SK-N-SH (cell line): ENCODE measurements at regions not wholly inside any gene's neighbourhood (a gene's known extent, or its start where the extent isn't known, plus 50 kb on each side); places are given as distances from the start of the nearest gene placed in this dataset.

Experiments
- CTCF ChIA-PET: fragments of 300-600, 350-600 bp; formaldehyde crosslinking; extraction: SDS; loops from one replicate; lab custom pipeline; 2021; lab: Yijun Ruan, JAX
- POLR2A ChIA-PET: fragments of 350-600 bp; sonication (Branson Sonifier 250); formaldehyde crosslinking; extraction: SDS; loops from one replicate; lab custom pipeline; 2020; ENCODE audit warnings: antibody characterized with exemption, inconsistent platforms; lab: Yijun Ruan, JAX
- DNase-seq: peaks from one replicate; pipeline ENCODE4 v3.0.0; 2012
- H2AFZ ChIP-seq: fragments of 200-600 bp; sonication (generic); 2 replicates; pipeline ENCODE4 v1.8.1; 2016; ENCODE audit warnings: antibody characterized with exemption, mild to moderate bottlenecking, low read depth
- H3F3A ChIP-seq: fragments of 200-600 bp; sonication (generic); replicated peaks from 2 replicates; pipeline ENCODE3; 2016; ENCODE audit warnings: antibody characterized with exemption, mild to moderate bottlenecking; ENCODE audit not compliant: insufficient read depth
- H3K27ac ChIP-seq, 2 experiments: fragments of 200-500 bp in 1 of 2; fragments of 200-600 bp in 1 of 2; sonication (Bioruptor generic) in 1 of 2; sonication (generic), shearing (Covaris generic) in 1 of 2; 2 replicates each; pipeline versions ENCODE4 v1.5.1 to v1.6.1; 2014 to 2016; ENCODE audit warnings: low read depth in 2 of 2, inconsistent platforms in 1 of 2, low read length in 1 of 2, mild to moderate bottlenecking in 1 of 2, mixed read lengths in 1 of 2
- H3K27me3 ChIP-seq: fragments of 200-600 bp; sonication (generic), shearing (Covaris generic); 2 replicates; pipeline ENCODE4 v1.6.1; 2016; ENCODE audit warnings: mixed run types; ENCODE audit not compliant: insufficient read depth
- H3K36me3 ChIP-seq, 2 experiments: fragments of 200-500 bp in 1 of 2; fragments of 200-600 bp in 1 of 2; sonication (Bioruptor generic) in 1 of 2; sonication (generic) in 1 of 2; replicated peaks in 1 of 2; 2 replicates each; pipeline versions ENCODE3 to v1.5.1; 2014 to 2016; ENCODE audit warnings: low read length in 1 of 2, mild to moderate bottlenecking in 1 of 2; ENCODE audit not compliant: insufficient read depth in 2 of 2, control insufficient read depth in 1 of 2
- H3K4me1 ChIP-seq, 2 experiments: fragments of 200-500 bp in 1 of 2; fragments of 200-600 bp in 1 of 2; sonication (Bioruptor generic) in 1 of 2; sonication (generic), shearing (Covaris generic) in 1 of 2; 2 replicates each; pipeline versions ENCODE4 v1.5.1 to v1.6.1; 2014 to 2016; ENCODE audit warnings: low read depth in 1 of 2, low read length in 1 of 2, mixed run types in 1 of 2; ENCODE audit not compliant: insufficient read depth in 2 of 2, control insufficient read depth in 1 of 2
- H3K4me2 ChIP-seq: fragments of 200-600 bp; sonication (generic), shearing (Covaris generic); 2 replicates; pipeline ENCODE4 v1.6.1; 2017; ENCODE audit warnings: mixed run types
- H3K4me3 ChIP-seq, 2 experiments: fragments of 200-500 bp in 1 of 2; fragments of 200-600 bp in 1 of 2; sonication (Bioruptor generic) in 1 of 2; sonication (generic), shearing (Covaris generic) in 1 of 2; 2 replicates each; pipeline versions ENCODE4 v1.5.1 to v1.8.1; 2014 to 2016; ENCODE audit warnings: low read depth in 2 of 2, inconsistent platforms in 1 of 2, low read length in 1 of 2, mild to moderate bottlenecking in 1 of 2, mixed read lengths in 1 of 2, moderate library complexity in 1 of 2
- H3K79me2 ChIP-seq: fragments of 200-600 bp; sonication (generic); 2 replicates; pipeline ENCODE4 v1.8.1; 2017; ENCODE audit warnings: mild to moderate bottlenecking; ENCODE audit not compliant: insufficient read depth
- H3K9ac ChIP-seq: fragments of 200-600 bp; sonication (generic); 2 replicates; pipeline ENCODE4 v1.6.1; 2017; ENCODE audit warnings: mixed run types
- H3K9me2 ChIP-seq: fragments of 200-600 bp; sonication (generic); 2 replicates; pipeline ENCODE4 v1.6.1; 2017; ENCODE audit warnings: mixed run types
- H3K9me3 ChIP-seq: fragments of 200-600 bp; sonication (generic); 2 replicates; pipeline ENCODE4 v1.6.1; 2017; ENCODE audit warnings: mixed run types, mild to moderate bottlenecking, moderate library complexity
- H4K20me1 ChIP-seq: fragments of 200-600 bp; sonication (generic); 2 replicates; pipeline ENCODE4 v1.6.1; 2017; ENCODE audit warnings: mild to moderate bottlenecking, mixed run types; ENCODE audit not compliant: insufficient read depth
- CHD2 ChIP-seq: fragments of 150-350 bp; IDR thresholded peaks from 2 replicates; pipeline ENCODE4 v1.6.1; 2018; ENCODE audit warnings: low read length; ENCODE audit not compliant: partially characterized antibody
- EP300 ChIP-seq, 2 experiments: IDR thresholded peaks; 2 replicates each; pipeline versions ENCODE4 v1.4.0 to v1.6.1; 2012; ENCODE audit warnings: borderline replicate concordance in 1 of 2, low read depth in 1 of 2, low read length in 1 of 2
- EZH2phosphoT487 ChIP-seq: fragments of 200-600 bp; sonication (generic); IDR thresholded peaks from 2 replicates; pipeline ENCODE4 v1.6.1; 2017; ENCODE audit warnings: low read depth, mixed run types, mild to moderate bottlenecking, antibody characterized with exemption, moderate library complexity, borderline replicate concordance
- MAX ChIP-seq: IDR thresholded peaks from 2 replicates; pipeline ENCODE4 v1.4.0; 2012; ENCODE audit warnings: low read depth
- MXI1 ChIP-seq: IDR thresholded peaks from 2 replicates; pipeline ENCODE4 v1.6.1; 2012; ENCODE audit warnings: mild to moderate bottlenecking, low read depth, low read length, improper control_type of control experiment
- NRF1 ChIP-seq: IDR thresholded peaks from 2 replicates; pipeline ENCODE4 v1.6.1; 2012; ENCODE audit warnings: low read depth, mild to moderate bottlenecking, low read length
- POLR2AphosphoS5 ChIP-seq: IDR thresholded peaks from 2 replicates; pipeline ENCODE4 v1.6.1; 2012; ENCODE audit warnings: low read depth, low read length
- REST ChIP-seq: IDR thresholded peaks from 2 replicates; pipeline ENCODE4 v1.6.1; 2012; ENCODE audit warnings: mild to moderate bottlenecking, low read depth, low read length, moderate library complexity
- SMC3 ChIP-seq: IDR thresholded peaks from 2 replicates; pipeline ENCODE4 v1.6.1; 2012; ENCODE audit warnings: low read depth, low read length, improper control_type of control experiment
- WGBS: methylation state at CpG from one replicate; pipeline ENCODE4 v1.1.6; 2017; ENCODE audit warnings: low lambda C conversion rate; 5-methylcytosine and 5-hydroxymethylcytosine counted together

- H3K9me2 ChIP-seq = no peaks in the 10 kb centered on the region
- no peak overlapping the region for H3K4me3 ChIP-seq
- no peak for DNase-seq
- H3K27me3 ChIP-seq = no peaks in the 10 kb centered on the region; the same call in 1 of the 2 replicates
- no peak overlapping the region for H3K9ac ChIP-seq
- TF ChIP-seq CHD2 (no peak), REST (no peak), EZH2phosphoT487 (no peak), MXI1 (no peak), NRF1 (no peak)
- TF ChIP-seq, all 33 proteins: peak for 0
- Histone ChIP-seq H3K36me3 (no peaks in the 10 kb centered on the region), H3K4me1 (peaks cover 0 to 20% of the 10 kb centered on the region in 2 experiments; a peak in 3 of 4 replicates), H3K79me2 (no peaks in the 10 kb centered on the region), H3F3A (no peaks in the 10 kb centered on the region), H4K20me1 (no peaks in the 10 kb centered on the region), H3K27ac (peak overlapping the region in 1 of 2 experiments; percentile 28; a peak in 1 of 4 replicates), H2AFZ (no peak overlapping the region), H3K9me3 (no peaks in the 10 kb centered on the region), H3K4me2 (no peak overlapping the region)
- CTCF ChIA-PET = interaction anchor here (1.6 to 1.9 kb wide), 2 partner anchors 40 to 582 kb away, joined by 3 to 7 read pairs; no protein-coding TSS in a partner anchor
- WGBS = 63% methylated on average over 11 of the region's 11 CpGs
- POLR2A ChIA-PET = no interaction called here
Measured at GRCh38 chr2:204109681-204110080, 173.1 kb downstream of the ICOS start.

- ChIA-PET CTCF (no interaction called here), POLR2A (no interaction called here)
- Histone ChIP-seq H3K79me2 (no peaks in the 10 kb centered on the region), H3K9ac (no peak overlapping the region), H3K4me1 (peaks cover 0 to 20% of the 10 kb centered on the region in 2 experiments; a peak in 3 of 4 replicates), H3F3A (no peaks in the 10 kb centered on the region), H2AFZ (no peak overlapping the region), H3K27me3 (no peaks in the 10 kb centered on the region; the same call in 1 of the 2 replicates), H3K9me2 (no peaks in the 10 kb centered on the region), H3K27ac (no peak overlapping the region), H3K4me3 (no peak overlapping the region), H3K9me3 (no peaks in the 10 kb centered on the region), H4K20me1 (no peaks in the 10 kb centered on the region), H3K4me2 (no peak overlapping the region), H3K36me3 (no peaks in the 10 kb centered on the region)
- WGBS = 47% methylated on average over 5 of the region's 8 CpGs
- no peak for DNase-seq
- TF ChIP-seq SMC3 (no peak), NRF1 (no peak), MAX (no peak), EP300 (IDR thresholded peaks at IDR 0.05; ENCODE audit: borderline replicate concordance in 1 of 2, low read depth in 1 of 2, low read length in 1 of 2) (no peak), POLR2AphosphoS5 (no peak)
Measured at GRCh38 chr2:204110338-204110741, 173.8 kb downstream of the ICOS start.
